GM19023 (cell line): ENCODE measurements at regions not wholly inside any gene's neighbourhood (a gene's known extent, or its start where the extent isn't known, plus 50 kb on each side); places are given as distances from the start of the nearest gene placed in this dataset.

Experiments used
- ATAC-seq: cut with Tn5 transposase; IDR thresholded peaks from one replicate; pipeline ENCODE4 v1.9.1; 2021; ENCODE audit warnings: mild to moderate bottlenecking, moderate library complexity; ENCODE audit not compliant: unreplicated experiment

GRCh38 chr11:112878033-112878601, 83.1 kb upstream of the NCAM1 start:
- no peak for ATAC-seq

- no peak for ATAC-seq
These were observed 80.7 kb upstream of the NCAM1 start for GRCh38 chr11:112880495-112880894.

GRCh38 chr11:112881461-112881860, 79.8 kb upstream of the NCAM1 start:
- ATAC-seq, result no peak

- ATAC-seq, result no peak
These were observed 78.5 kb upstream of the NCAM1 start for GRCh38 chr11:112882494-112883381.

GRCh38 chr11:112884012-112884767, 77.0 kb upstream of the NCAM1 start:
- ATAC-seq, result no peak

- ATAC-seq, result no peak
These were observed 75.3 kb upstream of the NCAM1 start for GRCh38 chr11:112885744-112886433.

- ATAC-seq, result no peak
These were observed 74.5 kb upstream of the NCAM1 start for GRCh38 chr11:112886434-112887370.

GRCh38 chr11:112889446-112889845, 71.8 kb upstream of the NCAM1 start:
- no peak for ATAC-seq

- ATAC-seq, result no peak
These were observed 61.8 kb upstream of the NCAM1 start for GRCh38 chr11:112899235-112900006.

GRCh38 chr11:112901924-112902323, 59.3 kb upstream of the NCAM1 start:
- ATAC-seq, result no peak

- ATAC-seq, result no peak
These were observed 58.7 kb upstream of the NCAM1 start for GRCh38 chr11:112902361-112903011.

- no peak for ATAC-seq
These were observed 57.9 kb upstream of the NCAM1 start for GRCh38 chr11:112903340-112903739.

GRCh38 chr11:112911124-112911523, 50.1 kb upstream of the NCAM1 start:
- ATAC-seq, result no peak
